NCI-H2081 (cell line): ENCODE measurements at regions not wholly inside any gene's neighbourhood (a gene's known extent, or its start where the extent isn't known, plus 50 kb on each side); places are given as distances from the start of the nearest gene placed in this dataset.

Experiments used
- DNase-seq, 2 experiments: peaks; one replicate each; lab custom pipeline; 2025; lab: John Stamatoyannopoulos, UW

DNA sequence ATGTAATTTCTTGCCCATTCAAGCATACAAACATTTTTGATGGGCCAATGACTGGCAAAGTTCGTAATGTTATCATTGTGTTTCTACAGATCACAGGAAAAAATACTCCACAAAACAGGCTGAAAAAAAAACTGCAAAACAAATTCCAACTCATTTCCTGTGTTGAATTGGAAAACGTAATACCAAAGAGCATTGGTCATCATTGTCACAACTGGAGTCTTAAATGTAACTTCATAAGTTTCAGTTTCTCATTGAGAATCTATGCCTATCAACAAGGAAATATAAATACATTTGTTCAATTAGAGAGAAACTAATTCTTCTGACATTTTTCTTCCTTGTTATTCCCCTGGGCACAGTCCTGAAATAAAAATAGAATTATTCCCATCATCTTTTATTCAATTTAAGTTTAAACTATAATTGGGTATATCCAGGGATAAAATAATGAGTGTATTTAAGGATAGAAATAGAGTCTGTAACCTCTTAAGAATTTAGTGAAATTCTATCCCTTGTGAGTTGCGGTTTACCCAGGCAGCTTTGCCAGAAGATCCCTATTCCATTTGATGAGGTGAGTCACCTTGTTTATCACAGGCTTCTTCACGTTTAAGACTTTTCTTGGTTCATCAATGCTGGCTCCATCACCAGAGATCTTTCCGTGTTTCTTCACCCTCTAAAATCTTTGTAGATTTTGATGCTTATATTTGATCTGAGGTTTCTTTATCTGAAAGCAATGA, 112.7 kb upstream of the ITGA1 start:
- DNase-seq = no peak

DNA sequence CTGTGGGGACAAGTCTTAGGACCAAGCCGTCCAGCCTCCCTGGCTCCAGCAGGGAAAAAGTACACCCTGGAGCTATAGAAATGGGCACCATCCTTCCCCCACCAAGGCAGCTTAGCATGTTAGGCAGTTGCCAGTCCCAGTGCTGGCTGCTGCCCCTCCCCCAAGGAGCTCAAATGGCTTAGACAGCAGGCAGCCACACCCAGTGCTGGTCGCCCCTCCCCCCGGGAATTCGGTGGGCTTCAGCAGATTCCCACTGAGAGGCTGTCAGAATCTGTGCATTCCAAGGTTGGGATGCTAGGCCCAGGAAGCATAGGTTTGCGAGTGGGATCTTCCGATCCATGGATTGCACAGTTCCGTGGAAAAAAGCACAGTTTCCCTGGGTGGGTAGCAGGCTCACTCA, 105.2 kb upstream of the ITGA1 start:
- DNase-seq = no peak

DNA sequence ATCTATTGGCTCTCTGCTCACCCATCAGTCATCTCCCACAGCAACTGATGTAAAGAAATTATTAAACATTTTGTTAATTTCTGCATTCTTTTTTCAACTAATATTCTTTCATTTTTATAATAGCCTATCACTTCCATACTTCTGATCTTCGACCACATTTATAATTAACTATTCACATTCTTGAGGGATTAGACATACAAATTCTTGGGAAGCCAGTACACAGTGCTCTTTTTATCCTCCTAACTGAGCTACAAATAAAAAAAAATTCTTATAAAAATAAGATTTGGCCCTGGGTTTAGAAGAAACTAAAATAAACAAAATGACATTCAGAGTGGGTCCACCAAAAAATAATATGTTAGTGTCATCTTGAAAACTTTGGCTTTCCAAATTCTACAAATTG, 103.7 kb upstream of the ITGA1 start:
- DNase-seq = no peak

GRCh38 chr5:52685566-52685965, 102.2 kb upstream of the ITGA1 start:
- DNase-seq = no peak

GRCh38 chr5:52685971-52686370, 101.7 kb upstream of the ITGA1 start:
- no peak for DNase-seq

DNA sequence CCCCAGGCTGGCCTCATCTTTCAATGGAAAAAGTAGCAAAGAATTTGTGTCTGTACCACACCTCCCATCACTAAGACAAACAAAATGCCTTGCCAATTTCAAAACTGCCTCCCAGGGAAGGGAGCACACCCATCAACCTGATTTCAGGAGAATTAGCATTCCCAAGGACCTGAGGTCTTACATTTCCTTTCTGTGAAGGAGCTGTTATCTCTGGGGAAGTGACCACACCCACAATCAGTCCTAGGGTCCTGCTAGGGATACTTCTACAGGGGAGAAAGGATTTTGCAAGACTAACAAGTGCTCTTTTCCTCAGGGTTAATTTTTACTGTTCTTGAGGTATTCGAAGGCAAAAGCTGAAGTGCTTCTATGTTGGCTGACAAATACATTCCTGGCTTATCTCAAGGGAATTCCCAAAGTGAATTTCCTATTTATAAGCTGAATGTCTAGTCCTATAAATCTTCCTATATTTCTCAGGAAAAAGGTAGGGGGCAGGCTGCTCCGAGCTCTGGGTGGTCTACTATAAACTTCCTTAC, 97.4 kb upstream of the ITGA1 start:
- no peak for DNase-seq

GRCh38 chr5:52692039-52692438, 95.7 kb upstream of the ITGA1 start:
- DNase-seq = no peak

DNA sequence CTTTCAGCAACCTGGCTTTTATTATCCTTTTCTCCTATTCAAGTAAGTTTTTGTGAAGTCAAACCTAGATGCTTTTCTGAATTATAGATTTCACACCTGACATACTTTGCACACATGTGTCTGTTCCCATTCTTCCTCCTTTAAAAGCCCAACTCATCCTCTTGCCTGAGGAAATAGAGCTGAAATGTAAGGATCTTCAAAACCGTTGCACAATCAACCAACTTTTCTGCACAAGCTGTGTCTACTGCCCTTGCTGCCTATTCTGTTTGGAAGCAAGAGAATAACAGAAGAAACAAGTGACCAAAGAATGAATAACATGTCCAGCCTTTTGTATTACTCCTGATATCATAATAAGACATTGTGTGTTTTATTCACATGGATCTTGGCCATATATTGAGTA, 95.1 kb upstream of the ITGA1 start:
- no peak for DNase-seq

GRCh38 chr5:52693280-52693679, 94.4 kb upstream of the ITGA1 start:
- no peak for DNase-seq

DNA sequence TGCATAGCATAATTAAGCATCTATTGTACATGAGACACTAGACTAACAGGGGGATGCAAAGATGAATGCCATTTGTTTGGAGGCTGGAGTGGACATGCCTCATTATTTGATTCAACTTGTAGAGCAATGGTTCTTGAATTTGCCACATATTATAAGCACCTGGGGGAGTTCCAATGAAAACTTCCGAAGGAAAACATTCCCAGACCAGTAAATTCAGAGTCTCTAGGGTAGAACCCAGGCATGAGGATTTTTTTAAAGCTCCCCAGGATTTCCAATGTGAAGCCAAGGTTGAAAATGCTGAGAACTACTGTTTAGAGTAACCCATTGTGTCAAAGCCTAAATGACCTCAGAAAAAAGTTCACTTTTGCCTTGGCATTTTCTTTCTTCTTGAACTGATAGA, 93.9 kb upstream of the ITGA1 start:
- DNase-seq = no peak

GRCh38 chr5:52694648-52695047, 93.1 kb upstream of the ITGA1 start:
- DNase-seq = no peak

GRCh38 chr5:52702877-52703276, 84.8 kb upstream of the ITGA1 start:
- no peak for DNase-seq

DNA sequence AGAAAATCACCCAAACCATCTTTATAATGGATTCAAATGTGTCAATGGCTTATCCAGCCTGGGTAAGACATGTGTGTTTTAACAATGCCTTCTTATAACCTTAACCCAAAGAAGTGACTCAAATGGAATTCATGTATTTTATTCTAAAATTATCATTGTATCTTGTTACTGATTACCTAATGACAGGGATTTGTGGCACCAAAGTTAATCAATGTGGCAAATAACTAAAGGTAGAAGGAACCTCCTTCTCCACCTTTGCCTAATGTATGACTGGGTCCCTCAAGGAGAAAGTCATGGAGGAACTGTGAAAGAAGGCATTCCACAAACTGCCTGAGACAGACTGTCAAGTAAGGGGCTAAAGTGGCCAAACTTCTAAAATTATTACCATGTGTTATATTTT, 84.4 kb upstream of the ITGA1 start:
- DNase-seq = no peak

DNA sequence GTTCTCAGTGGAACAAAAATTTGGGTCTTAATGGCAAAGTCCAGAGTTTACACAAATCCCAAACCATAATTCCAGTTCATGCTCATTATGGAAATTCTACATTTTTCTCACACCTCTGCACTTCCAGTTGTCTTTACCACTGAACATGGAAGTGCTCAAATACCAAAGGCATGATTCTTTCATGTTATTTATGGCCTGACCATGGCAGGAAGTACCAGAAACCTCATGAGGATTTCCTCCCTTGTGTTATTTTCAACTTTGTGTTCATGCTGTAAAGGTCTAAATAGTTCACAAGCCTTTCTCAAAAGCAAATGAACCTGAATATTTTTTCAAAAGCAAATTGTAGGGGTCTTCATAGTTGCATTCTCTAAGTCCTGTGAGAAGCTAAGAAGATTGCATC, 82.0 kb upstream of the ITGA1 start:
- no peak for DNase-seq

GRCh38 chr5:52706775-52707174, 80.9 kb upstream of the ITGA1 start:
- no peak for DNase-seq

DNA sequence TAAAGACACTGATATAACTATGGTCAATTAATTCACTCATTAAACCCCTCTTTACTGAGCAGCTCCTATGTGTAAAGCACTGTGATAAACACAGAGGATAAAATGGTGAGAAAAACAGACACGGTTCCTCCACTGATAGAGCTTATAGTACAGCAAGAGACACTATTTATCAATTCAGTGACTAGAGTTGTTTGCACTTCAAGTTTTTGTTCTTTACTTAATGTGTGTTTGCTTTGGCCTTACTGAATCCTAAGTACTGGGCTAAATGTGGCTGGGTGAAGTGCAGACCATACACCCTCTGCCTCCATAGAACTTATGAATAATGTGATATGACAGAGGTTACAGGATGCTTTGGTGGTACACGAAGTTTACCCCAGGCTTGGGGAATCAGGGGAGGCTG, 80.1 kb upstream of the ITGA1 start:
- no peak for DNase-seq

DNA sequence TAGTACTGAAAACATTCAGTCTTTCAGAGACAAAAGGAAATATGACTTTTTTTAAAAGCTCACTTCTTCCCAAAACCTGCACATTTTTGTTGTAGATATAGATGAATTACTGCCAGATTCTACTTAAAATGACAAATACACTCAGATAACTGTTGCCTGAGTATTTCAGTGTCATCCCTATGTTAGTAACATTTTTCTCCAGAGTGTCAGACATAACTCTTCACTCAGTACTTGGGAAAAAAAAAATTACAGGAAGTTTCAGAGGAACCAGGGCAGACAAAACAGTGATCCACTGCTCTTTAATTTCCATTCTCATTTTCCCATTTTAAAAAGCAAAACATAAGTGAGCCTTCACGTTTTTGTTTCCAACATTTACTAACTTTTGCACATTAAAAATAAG, 79.3 kb upstream of the ITGA1 start:
- DNase-seq = no peak

DNA sequence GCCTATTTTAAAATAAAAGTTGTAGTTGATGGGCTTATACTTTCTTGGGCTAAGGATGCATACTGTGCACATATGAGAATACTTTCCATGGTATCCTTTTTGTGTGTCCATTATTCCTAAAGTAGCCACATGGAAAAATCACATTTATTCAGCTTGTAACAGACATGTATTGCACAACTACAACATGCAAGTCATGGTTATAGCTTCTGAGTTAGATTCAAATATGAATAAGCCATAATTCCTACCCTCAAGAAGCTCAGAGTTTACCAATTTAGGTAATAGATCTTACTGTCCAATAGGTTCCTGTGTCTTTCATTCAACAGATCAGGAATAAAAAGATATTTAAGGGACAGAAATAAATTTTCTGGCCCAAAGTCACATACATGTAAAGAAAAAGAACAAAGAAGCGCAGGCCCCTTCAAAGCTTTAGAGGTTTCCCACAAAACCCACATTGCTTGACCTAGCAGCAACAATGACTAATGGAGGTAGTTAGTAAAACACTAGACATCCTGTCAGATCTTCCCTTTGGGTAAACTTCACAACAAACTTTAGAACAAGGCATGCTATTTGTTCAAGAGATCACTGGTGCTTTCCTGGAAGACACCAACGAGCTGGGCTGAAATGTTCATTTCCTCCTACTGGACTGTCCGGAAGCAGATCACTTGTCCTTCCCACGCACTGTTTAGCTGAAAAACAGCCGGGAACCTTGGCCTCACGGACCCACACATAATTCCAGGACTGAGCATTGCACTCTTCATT, 78.4 kb upstream of the ITGA1 start:
- no peak for DNase-seq

- no peak for DNase-seq
Measured at GRCh38 chr5:52710310-52710971, 77.3 kb upstream of the ITGA1 start.

DNA sequence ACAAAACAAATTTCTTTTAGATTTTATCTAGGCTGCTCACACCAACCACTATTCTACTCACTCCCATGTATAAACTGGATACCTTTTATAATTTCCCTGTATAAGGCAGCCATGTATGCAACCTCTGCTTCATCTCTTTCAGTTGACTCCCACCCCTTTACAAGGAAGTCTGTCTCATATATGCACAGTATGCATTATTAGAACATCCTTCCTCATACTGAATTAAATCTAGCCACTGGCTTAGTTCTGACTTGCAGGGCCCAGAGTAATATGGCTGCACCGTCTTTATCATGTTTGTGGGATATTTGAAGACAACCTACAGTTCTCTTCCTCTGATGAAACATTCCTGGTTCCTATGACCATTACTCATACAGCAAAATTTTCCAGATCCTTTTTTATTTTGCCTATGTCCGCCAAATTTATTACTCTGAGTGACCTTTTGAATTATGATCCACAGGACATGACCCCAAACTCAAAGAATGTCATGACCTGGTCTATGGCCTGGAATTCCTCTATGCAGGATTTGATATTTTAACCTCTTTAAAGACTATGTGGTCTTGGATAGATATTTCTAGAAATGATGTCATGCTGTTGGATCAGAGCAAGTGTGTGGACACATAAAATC, 76.6 kb upstream of the ITGA1 start:
- no peak for DNase-seq

DNA sequence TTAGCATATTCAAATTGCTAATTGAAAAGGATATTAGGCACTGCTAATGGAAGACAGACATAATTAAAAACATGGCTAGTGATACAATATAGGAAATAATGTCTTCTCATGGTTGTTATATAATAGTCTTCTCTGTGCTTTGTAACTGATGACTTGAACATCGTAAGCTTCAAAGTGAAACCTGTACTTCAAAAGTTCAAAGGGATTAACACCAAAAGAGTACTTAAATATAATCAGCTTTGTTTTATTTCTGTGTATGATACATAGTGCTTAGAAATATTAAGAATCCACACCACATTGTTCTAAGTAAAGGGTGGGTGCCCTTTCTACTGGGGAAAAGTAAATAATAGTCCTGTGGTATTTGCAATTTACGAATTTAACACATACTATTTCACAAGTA, 75.4 kb upstream of the ITGA1 start:
- DNase-seq = no peak

DNA sequence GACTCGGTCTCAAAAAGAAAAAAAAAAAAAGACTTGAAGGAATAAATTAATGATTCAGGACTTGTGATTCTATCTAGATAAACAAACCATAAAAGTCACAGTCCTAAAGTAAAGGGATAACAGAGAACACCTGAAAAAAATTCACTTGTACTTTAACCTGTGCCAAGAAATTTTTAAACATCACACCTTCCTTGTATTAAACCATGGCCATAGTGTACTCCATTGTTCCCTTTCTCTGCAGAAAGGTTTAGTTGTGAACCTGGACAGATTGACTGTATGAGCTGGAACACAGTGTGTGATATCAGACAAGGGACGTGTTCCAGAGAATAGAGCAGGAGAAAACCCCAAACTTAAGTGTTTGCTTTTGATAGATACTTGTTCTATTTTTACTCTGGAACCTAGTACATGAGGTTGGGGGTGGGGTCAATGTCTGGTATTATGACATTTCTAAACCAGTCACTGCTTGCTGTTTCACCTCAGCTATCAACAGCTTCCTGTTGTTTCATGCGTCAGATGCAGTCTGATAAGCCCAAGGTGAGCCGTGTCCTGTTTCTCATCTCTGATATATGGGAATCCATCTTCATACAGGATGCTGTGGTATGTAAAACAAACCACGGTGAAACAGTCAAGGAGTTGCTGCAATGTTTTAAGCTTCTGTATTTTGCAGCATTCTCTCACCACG, 62.5 kb upstream of the ITGA1 start:
- no peak for DNase-seq
